ENCODE measurements at regions not wholly inside any gene's neighbourhood (a gene's known extent, or its start where the extent isn't known, plus 50 kb on each side); places are given as distances from the start of the nearest gene placed in this dataset.
A peak's percentile ranks its signal among the peaks of the same experiment; 100 is the strongest.
"Not testable (repeated sequence)": the region's sequence is repeated elsewhere in the genome, so short reads cannot be mapped to it uniquely, and the experiment has no call there.

- peak; percentile 41 for DNase-seq (ENCODE audit: low read depth)
Measured at GRCh38 chr3:30439451-30440053, 166.8 kb upstream of the TGFBR2 start.

GRCh38 chr3:30440147-30440604 is 166.2 kb upstream of the TGFBR2 start:
- DNase-seq (ENCODE audit: low read depth): peak; percentile 67

GRCh38 chr3:30440880-30441279 is 165.5 kb upstream of the TGFBR2 start:
- DNase-seq (ENCODE audit: low read depth): no peak

GRCh38 chr3:30443756-30444673 is 162.4 kb upstream of the TGFBR2 start:
- peak; percentile 58 for DNase-seq (ENCODE audit: low read depth)

- peak; percentile 41 for DNase-seq (ENCODE audit: low read depth)
Measured at GRCh38 chr3:30448450-30449289, 157.7 kb upstream of the TGFBR2 start.

GRCh38 chr3:30449290-30449632 is 157.1 kb upstream of the TGFBR2 start:
- DNase-seq (ENCODE audit: low read depth): no peak

- no peak for DNase-seq (ENCODE audit: low read depth)
Measured at GRCh38 chr3:30452446-30452845, 154.0 kb upstream of the TGFBR2 start.

GRCh38 chr3:30453360-30454039 is 152.9 kb upstream of the TGFBR2 start:
- no peak for DNase-seq (ENCODE audit: low read depth)

- no peak for DNase-seq (ENCODE audit: low read depth)
Measured at GRCh38 chr3:30454636-30455035, 151.8 kb upstream of the TGFBR2 start.

GRCh38 chr3:30455112-30455511 is 151.3 kb upstream of the TGFBR2 start:
- DNase-seq (ENCODE audit: low read depth): not testable (repeated sequence)

- peak; percentile 85 for DNase-seq (ENCODE audit: low read depth)
Measured at GRCh38 chr3:30455840-30456239, 150.6 kb upstream of the TGFBR2 start.

- no peak for DNase-seq (ENCODE audit: low read depth)
Measured at GRCh38 chr3:30456264-30456663, 150.1 kb upstream of the TGFBR2 start.

- no peak for DNase-seq (ENCODE audit: low read depth)
Measured at GRCh38 chr3:30457081-30457480, 149.3 kb upstream of the TGFBR2 start.

- DNase-seq (ENCODE audit: low read depth): no peak
Measured at GRCh38 chr3:30457726-30458125, 148.7 kb upstream of the TGFBR2 start.

GRCh38 chr3:30458376-30459171 is 147.8 kb upstream of the TGFBR2 start:
- DNase-seq (ENCODE audit: low read depth): peak; percentile 42

GRCh38 chr3:30461311-30461710 is 145.1 kb upstream of the TGFBR2 start:
- no peak for DNase-seq (ENCODE audit: low read depth)

- DNase-seq (ENCODE audit: low read depth): peak; percentile 25
Measured at GRCh38 chr3:30462721-30463470, 143.5 kb upstream of the TGFBR2 start.

- DNase-seq (ENCODE audit: low read depth): no peak
Measured at GRCh38 chr3:30464381-30464780, 142.0 kb upstream of the TGFBR2 start.

- no peak for DNase-seq (ENCODE audit: low read depth)
Measured at GRCh38 chr3:30465454-30465853, 140.9 kb upstream of the TGFBR2 start.

- no peak for DNase-seq (ENCODE audit: low read depth)
Measured at GRCh38 chr3:30467596-30468238, 138.7 kb upstream of the TGFBR2 start.
